ENCODE measurements at regions not wholly inside any gene's neighbourhood (a gene's known extent, or its start where the extent isn't known, plus 50 kb on each side); places are given as distances from the start of the nearest gene placed in this dataset.
"Not testable (repeated sequence)": the region's sequence is repeated elsewhere in the genome, so short reads cannot be mapped to it uniquely, and the experiment has no call there.

DNA sequence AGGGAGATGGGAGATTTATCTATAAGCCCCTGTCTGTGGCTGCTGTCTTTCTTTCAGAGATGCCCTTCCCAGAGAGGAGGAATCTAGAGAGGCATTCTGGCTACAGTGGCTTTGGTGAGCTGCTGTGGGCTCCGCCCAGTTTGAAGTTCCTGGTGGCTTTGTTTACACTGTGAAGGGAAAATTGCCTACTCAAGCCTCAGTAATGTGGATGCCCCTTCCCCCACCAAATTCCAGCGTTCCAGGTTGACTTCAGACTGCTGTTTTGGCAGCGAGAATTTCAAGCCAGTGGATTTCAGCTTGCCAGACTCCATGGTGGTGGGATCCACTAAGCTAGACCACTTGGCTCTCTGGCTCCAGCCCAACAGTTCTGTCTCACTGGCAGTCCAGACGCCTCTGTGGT lies 951.6 kb downstream of the CCSER2 start:
- in situ Hi-C loops (cut with HindIII; ENCODE audit: low sequenced_read_pairs) = no loop called here

- in situ Hi-C loops (cut with HindIII; ENCODE audit: low sequenced_read_pairs) = no loop called here
Observed at GRCh38 chr10:85284778-85285770, 956.7 kb downstream of the CCSER2 start.

GRCh38 chr10:85293483-85293882 lies 965.1 kb downstream of the CCSER2 start:
- in situ Hi-C loops (cut with HindIII; ENCODE audit: low sequenced_read_pairs) = no loop called here

GRCh38 chr10:85311613-85312337 lies 983.4 kb downstream of the CCSER2 start:
- in situ Hi-C loops (cut with HindIII; ENCODE audit: low sequenced_read_pairs) = no loop called here

DNA sequence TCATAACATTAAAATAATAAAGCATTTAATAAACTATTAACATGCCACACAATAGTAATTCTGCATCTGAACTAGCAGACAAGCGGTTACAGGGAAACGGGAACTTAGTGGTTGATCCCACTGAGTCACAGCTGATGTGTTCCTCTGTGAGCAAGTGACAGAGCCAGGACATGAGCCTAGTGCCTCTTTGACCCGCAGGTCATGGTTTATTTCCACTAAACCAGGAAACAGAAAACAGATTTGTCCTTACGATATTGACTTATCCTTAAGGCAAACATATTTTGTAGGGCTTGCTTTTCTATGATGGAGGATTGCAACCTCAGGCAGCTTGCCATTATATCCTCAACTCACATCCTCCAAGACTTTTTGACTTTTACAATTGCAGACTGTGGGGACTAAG lies 987.3 kb downstream of the CCSER2 start:
- in situ Hi-C loops (cut with HindIII; ENCODE audit: low sequenced_read_pairs) = no loop called here

GRCh38 chr10:85316276-85316675 lies 987.9 kb downstream of the CCSER2 start:
- in situ Hi-C loops (cut with HindIII; ENCODE audit: low sequenced_read_pairs) = no loop called here

GRCh38 chr10:85317827-85318226 lies 989.4 kb downstream of the CCSER2 start:
- in situ Hi-C loops (cut with HindIII; ENCODE audit: low sequenced_read_pairs) = no loop called here

DNA sequence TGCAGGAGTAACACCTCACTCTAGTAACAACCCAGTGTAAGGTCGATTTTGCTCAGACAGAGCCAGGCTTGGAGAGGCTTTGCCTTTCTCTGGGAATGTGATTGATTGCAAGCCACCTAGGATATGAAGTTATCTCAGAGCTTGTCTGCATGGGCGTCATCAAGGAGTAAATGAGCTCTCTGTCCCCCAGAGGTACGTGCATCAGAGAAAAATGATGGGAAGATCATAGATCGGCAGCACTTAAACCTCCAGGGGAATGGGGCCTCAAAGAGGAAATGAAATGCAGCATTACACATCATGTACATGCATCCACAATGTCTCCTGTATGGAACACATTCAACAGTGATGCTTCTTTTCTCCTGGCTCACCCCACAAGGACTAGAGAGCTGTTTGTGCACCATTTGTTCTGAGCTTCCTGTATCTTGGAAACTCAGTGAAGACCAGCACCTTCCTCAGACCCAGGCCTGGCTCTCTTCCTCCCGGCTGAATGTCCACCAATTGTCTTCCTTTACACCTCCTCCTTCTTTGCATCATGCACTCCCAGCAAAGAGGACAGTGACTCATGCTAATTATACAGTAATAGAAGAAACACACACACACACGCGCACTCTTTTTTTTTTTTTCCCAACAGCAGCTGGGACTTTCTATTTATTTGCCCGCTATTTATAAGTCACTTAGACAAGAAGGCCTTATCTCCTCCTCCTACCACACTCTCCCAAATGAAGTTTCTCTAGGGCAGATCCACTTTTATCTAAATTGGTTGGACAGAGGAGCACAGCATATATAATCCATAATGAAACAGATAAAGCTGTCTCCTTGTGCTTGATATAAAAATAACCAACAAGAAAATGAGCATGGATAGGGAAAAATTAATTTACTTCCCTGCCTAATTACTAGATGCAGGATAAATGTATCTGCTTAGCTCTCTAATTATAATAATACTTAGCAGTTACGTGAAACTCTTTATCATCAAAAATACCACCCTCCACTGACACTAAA lies 990.7 kb downstream of the CCSER2 start:
- in situ Hi-C loops (cut with HindIII; ENCODE audit: low sequenced_read_pairs) = no loop called here

- in situ Hi-C loops (cut with HindIII; ENCODE audit: low sequenced_read_pairs) = no loop called here
Observed at GRCh38 chr10:85319826-85320225, 991.4 kb downstream of the CCSER2 start.

- in situ Hi-C loops (cut with HindIII; ENCODE audit: low sequenced_read_pairs) = no loop called here
Observed at GRCh38 chr10:85333594-85333993, 1005.2 kb downstream of the CCSER2 start.

DNA sequence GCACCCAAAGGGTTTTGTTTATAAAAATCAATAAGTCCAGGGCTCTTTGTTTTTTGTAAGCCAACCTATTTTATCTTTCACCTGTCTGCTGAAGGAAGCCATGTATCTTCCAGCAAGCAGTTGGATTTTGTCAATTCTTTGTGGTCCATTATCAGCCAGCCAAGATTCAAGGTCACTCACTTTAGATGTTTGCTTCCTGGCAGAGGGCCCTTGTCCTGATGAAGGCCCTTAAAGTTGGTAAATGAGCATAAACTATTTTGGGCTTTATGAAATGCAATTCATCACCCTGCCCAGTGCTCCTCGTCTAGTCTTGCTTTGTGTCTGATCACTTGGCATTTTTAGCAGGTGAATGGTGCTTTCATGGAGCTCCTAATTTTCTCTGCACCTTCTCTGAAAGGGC lies 1004.2 kb downstream of the GRID1 start:
- in situ Hi-C loops (cut with HindIII; ENCODE audit: low sequenced_read_pairs) = no loop called here

- in situ Hi-C loops (cut with HindIII; ENCODE audit: low sequenced_read_pairs) = no loop called here
Observed at GRCh38 chr10:85377029-85377806, 989.4 kb downstream of the GRID1 start.

- in situ Hi-C loops (cut with HindIII; ENCODE audit: low sequenced_read_pairs) = no loop called here
Observed at GRCh38 chr10:85379338-85379737, 987.3 kb downstream of the GRID1 start.

- in situ Hi-C loops (cut with HindIII; ENCODE audit: low sequenced_read_pairs) = no loop called here
Observed at GRCh38 chr10:85400981-85401695, 965.5 kb downstream of the GRID1 start.

GRCh38 chr10:85402541-85402940 lies 964.1 kb downstream of the GRID1 start:
- in situ Hi-C loops (cut with HindIII; ENCODE audit: low sequenced_read_pairs) = no loop called here

GRCh38 chr10:85407088-85407487 lies 959.5 kb downstream of the GRID1 start:
- in situ Hi-C loops (cut with HindIII; ENCODE audit: low sequenced_read_pairs) = no loop called here

DNA sequence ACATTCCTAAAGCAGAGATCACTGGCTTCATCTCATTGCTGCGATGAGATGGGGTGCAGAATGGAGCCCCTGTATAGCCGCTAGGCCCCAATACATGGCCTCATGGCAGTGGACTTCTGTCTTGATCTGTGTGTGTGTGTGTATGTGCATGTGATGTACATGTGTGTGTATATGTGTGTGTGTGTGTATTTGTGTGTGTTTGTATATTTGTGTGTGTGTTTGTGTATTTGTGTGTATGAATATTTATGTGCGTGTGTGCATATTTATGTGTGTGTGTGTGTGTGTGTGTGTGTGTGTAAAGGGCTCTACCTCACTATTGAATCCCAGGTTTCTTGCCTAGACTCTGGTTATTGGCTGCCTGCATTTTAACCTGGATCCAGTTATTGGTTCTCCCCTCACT lies 958.2 kb downstream of the GRID1 start:
- in situ Hi-C loops (cut with HindIII; ENCODE audit: low sequenced_read_pairs) = no loop called here

- in situ Hi-C loops (cut with HindIII; ENCODE audit: low sequenced_read_pairs) = not testable (repeated sequence)
Observed at GRCh38 chr10:85410586-85410985, 956.0 kb downstream of the GRID1 start.

DNA sequence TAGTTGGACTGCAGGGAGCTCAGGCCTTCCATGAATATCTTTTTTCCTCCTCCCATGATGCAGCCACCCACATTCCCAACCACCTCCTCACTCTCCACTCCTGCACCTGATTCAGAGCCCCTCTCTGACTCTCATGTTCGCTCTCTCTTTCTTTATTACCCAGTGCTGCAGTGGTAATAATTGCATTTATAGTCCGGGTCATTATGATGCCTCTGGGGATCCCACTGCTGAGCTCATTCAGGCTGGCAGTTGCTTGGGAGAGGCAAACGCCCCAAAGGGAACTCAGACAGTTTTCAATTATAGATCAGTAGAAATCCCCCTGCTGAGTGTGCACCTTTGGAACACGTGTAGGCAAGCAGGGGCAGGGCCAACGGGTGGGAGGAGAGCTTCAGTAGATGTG lies 953.0 kb downstream of the GRID1 start:
- in situ Hi-C loops (cut with HindIII; ENCODE audit: low sequenced_read_pairs) = no loop called here

Data from endothelial cell of hepatic sinusoid (primary cell).